ENCODE measurements at regions not wholly inside any gene's neighbourhood (a gene's known extent, or its start where the extent isn't known, plus 50 kb on each side); places are given as distances from the start of the nearest gene placed in this dataset.

- TF ChIP-seq CTCF (IDR thresholded peaks at IDR 0.05): no peak
- H3K9me3 Mint-ChIP-seq (ENCODE audit: low read depth): no peaks in the 10 kb centered on the region
- H3K27me3 Mint-ChIP-seq (ENCODE audit: low read depth): peaks cover 17% of the 10 kb centered on the region
- peaks cover 12% of the 10 kb centered on the region for H3K4me1 Mint-ChIP-seq (ENCODE audit: low read depth)
- H3K36me3 Mint-ChIP-seq (ENCODE audit: low read depth): no peaks in the 10 kb centered on the region
- no peak for DNase-seq (ENCODE audit: low spot score)
- no peak overlapping the region for H3K27ac Mint-ChIP-seq (ENCODE audit: unreplicated experiment)
- H3K4me3 Mint-ChIP-seq (ENCODE audit: unreplicated experiment): no peak overlapping the region
Observed at GRCh38 chr5:169499990-169500505, 83.5 kb upstream of the SPDL1 start.

GRCh38 chr5:169496878-169497277, 86.7 kb upstream of the SPDL1 start:
- H3K27me3 Mint-ChIP-seq (ENCODE audit: low read depth): peaks cover 18% of the 10 kb centered on the region
- no peaks in the 10 kb centered on the region for H3K9me3 Mint-ChIP-seq (ENCODE audit: low read depth)
- no peak overlapping the region for H3K4me3 Mint-ChIP-seq (ENCODE audit: unreplicated experiment)
- no peaks in the 10 kb centered on the region for H3K36me3 Mint-ChIP-seq (ENCODE audit: low read depth)
- no peak overlapping the region for H3K27ac Mint-ChIP-seq (ENCODE audit: unreplicated experiment)
- no peaks in the 10 kb centered on the region for H3K4me1 Mint-ChIP-seq (ENCODE audit: low read depth)
- DNase-seq (ENCODE audit: low spot score): no peak
- no peak for TF ChIP-seq CTCF (IDR thresholded peaks at IDR 0.05)

- TF ChIP-seq CTCF (IDR thresholded peaks at IDR 0.05): no peak
- Mint-ChIP-seq H3K9me3 (ENCODE audit: low read depth) (peaks cover under 1% of the 10 kb centered on the region), H3K27ac (ENCODE audit: unreplicated experiment) (no peak overlapping the region), H3K27me3 (ENCODE audit: low read depth) (peaks cover 23% of the 10 kb centered on the region), H3K4me3 (ENCODE audit: unreplicated experiment) (no peak overlapping the region), H3K4me1 (ENCODE audit: low read depth) (no peaks in the 10 kb centered on the region), H3K36me3 (ENCODE audit: low read depth) (no peaks in the 10 kb centered on the region)
- no peak for DNase-seq (ENCODE audit: low spot score)
Observed at GRCh38 chr5:169494941-169495548, 88.5 kb upstream of the SPDL1 start.

- TF ChIP-seq CTCF (IDR thresholded peaks at IDR 0.05): no peak
- Mint-ChIP-seq H3K27ac (ENCODE audit: unreplicated experiment) (no peak overlapping the region), H3K36me3 (ENCODE audit: low read depth) (peaks cover 2% of the 10 kb centered on the region), H3K9me3 (ENCODE audit: low read depth) (peaks cover 6% of the 10 kb centered on the region), H3K4me3 (ENCODE audit: unreplicated experiment) (no peak overlapping the region), H3K4me1 (ENCODE audit: low read depth) (no peaks in the 10 kb centered on the region), H3K27me3 (ENCODE audit: low read depth) (peaks cover 25% of the 10 kb centered on the region)
- DNase-seq (ENCODE audit: low spot score): no peak
Observed at GRCh38 chr5:169494383-169494935, 89.1 kb upstream of the SPDL1 start.

GRCh38 chr5:169474226-169474625, 109.3 kb upstream of the SPDL1 start:
- Mint-ChIP-seq H3K4me3 (ENCODE audit: unreplicated experiment) (no peak overlapping the region), H3K27me3 (ENCODE audit: low read depth) (peaks cover 59% of the 10 kb centered on the region), H3K9me3 (ENCODE audit: low read depth) (peaks cover 37% of the 10 kb centered on the region), H3K36me3 (ENCODE audit: low read depth) (peaks cover 2% of the 10 kb centered on the region), H3K27ac (ENCODE audit: unreplicated experiment) (no peak overlapping the region), H3K4me1 (ENCODE audit: low read depth) (no peaks in the 10 kb centered on the region)
- TF ChIP-seq CTCF (IDR thresholded peaks at IDR 0.05): no peak
- no peak for DNase-seq (ENCODE audit: low spot score)
